Heart left ventricle (tissue), 16 donors: ENCODE measurements at regions not wholly inside any gene's neighbourhood (a gene's known extent, or its start where the extent isn't known, plus 50 kb on each side); places are given as distances from the start of the nearest gene placed in this dataset.
A peak's percentile ranks its signal among the peaks of the same experiment; 100 is the strongest.

ENCODE experiments used
- ATAC-seq, 4 donors: fragments of 200-7000 bp; cut with Tn5 transposase; one replicate each; pipeline ENCODE4 v1.9.1; 2020 to 2022; ENCODE audit warnings: moderate library complexity in 4 of 4, mild to moderate bottlenecking in 3 of 4, moderate number of reproducible peaks in 1 of 4
- DNase-seq, 5 donors: peaks; one replicate each; pipeline ENCODE4 v3.0.0-alpha.2; 2020
- H3K27ac ChIP-seq, 12 donors: fragments of 200-600 bp; sonication (generic) in 4 of 12; one replicate each; pipeline versions ENCODE4 v1.5.0 to v1.8.0; 2016 to 2022; ENCODE audit warnings: mild to moderate bottlenecking in 2 of 12
- H3K27me3 ChIP-seq, 9 donors: fragments of 200-600 bp; sonication (generic) in 2 of 9; one replicate each; pipeline versions ENCODE4 v1.5.1 to v1.8.0; 2016 to 2022; ENCODE audit warnings: mild to moderate bottlenecking in 3 of 9
- H3K36me3 ChIP-seq, 9 donors: fragments of 200-600 bp; sonication (generic) in 2 of 9; one replicate each; pipeline versions ENCODE4 v1.5.0 to v1.8.0; 2018 to 2022; ENCODE audit warnings: mild to moderate bottlenecking in 2 of 9
- H3K4me1 ChIP-seq, 12 donors: fragments of 200-600 bp; sonication (generic) in 4 of 12; one replicate each; pipeline versions ENCODE4 v1.5.0 to v1.8.0; 2016 to 2022; ENCODE audit warnings: mild to moderate bottlenecking in 3 of 12
- H3K4me3 ChIP-seq, 12 donors: fragments of 200-600 bp; sonication (generic) in 4 of 12; one replicate each; pipeline versions ENCODE4 v1.5.0 to v1.8.0; 2017 to 2022; ENCODE audit warnings: mild to moderate bottlenecking in 9 of 12, moderate library complexity in 4 of 12
- H3K9me3 ChIP-seq, 12 donors: fragments of 200-600 bp; sonication (generic) in 4 of 12; one replicate each; pipeline versions ENCODE4 v1.5.0 to v1.8.0; 2016 to 2022; ENCODE audit warnings: mild to moderate bottlenecking in 1 of 12
- CTCF ChIP-seq, 12 donors: fragments of 200-600 bp; sonication (generic) in 4 of 12; IDR thresholded peaks; one replicate each; pipeline versions ENCODE4 v1.5.0 to v1.8.0; 2018 to 2022; ENCODE audit warnings: antibody characterized with exemption in 12 of 12, mild to moderate bottlenecking in 5 of 12
- POLR2A ChIP-seq, 2 donors: fragments of 450-650 bp; IDR thresholded peaks; one replicate each; pipeline ENCODE4 v1.6.1; 2017; ENCODE audit warnings: antibody characterized with exemption in 2 of 2, mild to moderate bottlenecking in 2 of 2, moderate library complexity in 2 of 2
- WGBS, 4 donors: extraction: QIAGEN DNeasy Blood & Tissue Kit in 2 of 4; methylation state at CpG; one replicate each; pipeline versions ENCODE4 v1.1.5 to v1.1.7; 2013 to 2018; 5-methylcytosine and 5-hydroxymethylcytosine counted together
- intact Hi-C, 10 donors: fragments of 100-400 bp; cut with DNase I; formaldehyde crosslinking; loops; one replicate each; pipeline versions ENCODE4 v1.11.1 to v1.14.2; 2022
- donor health status: ischemic (EF 13 %, LVEDD 7.1; RV severe dilation, severe dysfunction).
- donor health status: healthy with polysubstance abuse.
- donor health status: DM: no; HTN: yes; CAD: no.
- donor health status: DM: no; HTN: no; CAD: no.
- donor health status: ischemic (EF 25% LVEDD 6.9; RV normal size, moderate dysfunction).
- donor health status: ischemic (EF 25% LVEDD 5.7; RV mildly dilated, moderate dysfunction).
- donor health status: healthy.
- donor health status: DM: yes; HTN: yes; CAD: no.
- donor health status: ischemic (EF 35%, LVEDD 5.7; RV mildly dilated, moderate dysfunction).
- donor health status: nonischemic (EF 11% LVEDD 7.7; RV severe dilation, severe dysfunction).
- donor health status: DM: yes; HTN: yes; CAD: no.
- donor health status: PGD.
- donor health status: ischemic (EF 29% LVEDD 5.4; RV normal size, mild dysfunction).
- donor health status: nonischemic (EF 23%, LVEDD 6.1; RV moderate dilation, normal function).

GRCh38 chr3:30426293-30426993 is 180.0 kb upstream of the TGFBR2 start:
- H3K4me3 ChIP-seq: no peak overlapping the region
- no peaks in the 10 kb centered on the region for H3K36me3 ChIP-seq
- H3K9me3 ChIP-seq: peaks cover 0 to 11% (median 0%) of the 10 kb centered on the region in 12 donors
- H3K4me1 ChIP-seq: peaks cover 0 to 24% (median 12%) of the 10 kb centered on the region in 12 donors
- peak overlapping the region; percentile 53 to 86 (median 68) for H3K27ac ChIP-seq
- H3K27me3 ChIP-seq: no peaks in the 10 kb centered on the region
- DNase-seq (peak; percentile 64 to 89 (median 81)), ATAC-seq (peak; percentile 100)
- no peak for TF ChIP-seq CTCF (IDR thresholded peaks at IDR 0.05)
- no peak for TF ChIP-seq POLR2A (IDR thresholded peaks at IDR 0.05)
- intact Hi-C loops: loop anchor here in 2 of 10 donors (2.0 to 10.0 kb wide), 2 partner anchors 14 to 72 kb away; no protein-coding TSS in a partner anchor
- 6 to 12% (median 10%) methylated on average over 3 of the region's 3 CpGs for WGBS, 4 donors

GRCh38 chr3:30428251-30428650 is 178.2 kb upstream of the TGFBR2 start:
- intact Hi-C loops: loop anchor here in 1 of 10 donors (10.0 kb wide), 1 partner anchor 73 kb away; no protein-coding TSS in a partner anchor
- no peak for ATAC-seq

GRCh38 chr3:30435861-30436331 is 170.5 kb upstream of the TGFBR2 start:
- no peak for TF ChIP-seq POLR2A (IDR thresholded peaks at IDR 0.05)
- TF ChIP-seq CTCF (IDR thresholded peaks at IDR 0.05): no peak
- Histone ChIP-seq H3K4me1 (peaks cover 0 to 40% (median 24%) of the 10 kb centered on the region in 12 donors), H3K4me3 (peak overlapping the region in 5 of 12 donors; percentile 8 to 37 (median 13)), H3K27me3 (no peaks in the 10 kb centered on the region), H3K27ac (peak overlapping the region in 9 of 12 donors; percentile 11 to 83 (median 36)), H3K36me3 (no peaks in the 10 kb centered on the region), H3K9me3 (no peaks in the 10 kb centered on the region)
- intact Hi-C loops: loop anchor here in 4 of 10 donors (5.0 to 10.0 kb wide), 4 partner anchors 84 to 211 kb away; partner anchors contain the start of gene TGFBR2 (in 2 of the 4)
- DNase-seq: no peak
- ATAC-seq: no peak
- WGBS, 4 donors: 66 to 71% (median 70%) methylated on average over 7 of the region's 7 CpGs

More at GRCh38 chr3:30428251-30428650, 178.2 kb upstream of the TGFBR2 start:
- Histone ChIP-seq H3K36me3 (no peaks in the 10 kb centered on the region), H3K4me3 (no peak overlapping the region), H3K27me3 (no peaks in the 10 kb centered on the region), H3K9me3 (peaks cover 0 to 11% (median 0%) of the 10 kb centered on the region in 12 donors), H3K4me1 (peaks cover 0 to 24% (median 12%) of the 10 kb centered on the region in 12 donors), H3K27ac (no peak overlapping the region)
- no peak for DNase-seq
- TF ChIP-seq CTCF (IDR thresholded peaks at IDR 0.05): no peak
- TF ChIP-seq POLR2A (IDR thresholded peaks at IDR 0.05): no peak

GRCh38 chr3:30437171-30437601 is 169.2 kb upstream of the TGFBR2 start:
- ATAC-seq (peak in 3 of 4 donors; percentile 48 to 76 (median 74)), DNase-seq (peak in 4 of 5 donors; percentile 33 to 70 (median 52))
- Histone ChIP-seq H3K9me3 (no peaks in the 10 kb centered on the region), H3K27me3 (no peaks in the 10 kb centered on the region), H3K4me1 (peaks cover 0 to 47% (median 27%) of the 10 kb centered on the region in 12 donors), H3K27ac (peak overlapping the region; percentile 19 to 83 (median 55)), H3K36me3 (no peaks in the 10 kb centered on the region), H3K4me3 (no peak overlapping the region)
- 20 to 34% (median 26%) methylated on average over 4 of the region's 4 CpGs for WGBS, 4 donors
- TF ChIP-seq POLR2A (IDR thresholded peaks at IDR 0.05): no peak
- peak in 3 of 12 donors; percentile 1 to 24 (median 14) for TF ChIP-seq CTCF (IDR thresholded peaks at IDR 0.05)
- intact Hi-C loops: loop anchor here in 4 of 10 donors (5.0 to 10.0 kb wide), 4 partner anchors 85 to 212 kb away; partner anchors contain the start of gene TGFBR2 (in 2 of the 4)
